ENCODE measurements at regions not wholly inside any gene's neighbourhood (a gene's known extent, or its start where the extent isn't known, plus 50 kb on each side); places are given as distances from the start of the nearest gene placed in this dataset.
A peak's percentile ranks its signal among the peaks of the same experiment; 100 is the strongest.

DNA sequence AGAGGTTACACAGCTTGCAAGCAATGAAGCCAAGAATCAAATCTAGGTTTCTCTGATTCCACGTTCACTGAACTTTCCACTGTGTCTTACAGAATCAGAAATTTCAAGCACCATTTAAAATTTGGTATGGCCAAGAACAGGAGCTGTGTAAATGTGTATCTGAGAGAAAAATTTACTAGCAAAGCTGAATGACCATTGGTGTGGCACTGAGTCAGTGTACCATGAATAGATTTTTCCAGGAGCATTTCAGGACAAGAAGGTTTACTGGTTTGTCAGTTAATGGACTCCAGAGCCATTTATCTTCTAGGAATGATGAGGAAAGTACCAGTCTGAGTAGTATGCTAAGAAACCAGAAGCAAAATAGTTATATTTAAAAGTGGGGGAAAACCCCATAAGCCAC is 269.4 kb upstream of the FAT3 start:
- DNase-seq (ENCODE audit: low spot score), result no peak

GRCh38 chr11:91952056-91952455 is 272.6 kb upstream of the FAT3 start:
- no peak for DNase-seq (ENCODE audit: low spot score)

DNA sequence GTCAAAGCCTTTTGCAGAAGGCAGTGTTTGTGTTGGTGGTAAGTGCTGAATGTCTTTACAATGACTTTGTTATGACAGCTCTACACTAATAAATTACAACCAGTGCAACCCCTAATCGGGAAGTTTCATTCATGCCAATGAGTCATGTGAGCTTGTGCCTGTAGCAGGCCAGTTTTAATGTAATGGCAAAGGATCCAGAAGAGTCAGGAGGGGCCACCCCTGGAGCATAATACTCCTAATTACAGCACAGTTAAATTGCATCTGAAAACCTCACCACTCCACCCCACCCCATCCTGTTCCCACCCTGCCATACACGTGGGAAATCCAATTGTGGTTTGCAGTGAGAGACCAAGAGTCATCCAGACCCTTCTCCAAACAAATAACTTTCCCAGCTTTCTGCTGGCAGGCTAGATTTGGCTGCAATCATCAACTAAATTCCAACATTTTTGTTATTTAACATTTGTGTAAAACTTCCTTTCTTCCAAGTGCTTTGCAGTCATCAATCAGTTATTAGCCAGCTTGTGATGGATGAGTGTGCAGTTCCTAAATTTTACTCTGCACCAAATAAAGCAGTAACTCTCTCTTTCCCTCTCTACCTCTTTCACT is 277.3 kb upstream of the FAT3 start:
- DNase-seq (ENCODE audit: low spot score), result no peak

- DNase-seq (ENCODE audit: low spot score), result no peak
These were observed 278.1 kb upstream of the FAT3 start for GRCh38 chr11:91946397-91946951.

DNA sequence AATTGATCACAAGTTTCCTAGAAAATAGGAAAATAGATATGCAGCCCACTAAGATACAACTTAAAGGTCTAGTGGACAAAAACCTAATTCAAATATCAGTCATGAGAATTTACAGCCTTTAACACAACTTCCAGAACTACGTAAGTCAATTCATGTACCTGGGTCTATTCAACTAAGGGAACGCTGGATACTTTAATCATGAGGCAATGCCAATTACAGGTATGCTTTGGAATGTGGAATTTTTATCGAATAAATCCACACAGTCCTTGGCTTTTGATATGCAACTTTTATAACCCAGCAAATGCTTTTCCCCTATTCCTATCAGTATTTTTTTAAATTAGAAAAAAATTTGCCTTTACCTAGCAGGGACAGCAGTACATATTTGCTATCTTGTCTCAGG is 289.5 kb upstream of the FAT3 start:
- no peak for DNase-seq (ENCODE audit: low spot score)

- no peak for DNase-seq (ENCODE audit: low spot score)
These were observed 292.3 kb upstream of the FAT3 start for GRCh38 chr11:91932151-91932821.

DNA sequence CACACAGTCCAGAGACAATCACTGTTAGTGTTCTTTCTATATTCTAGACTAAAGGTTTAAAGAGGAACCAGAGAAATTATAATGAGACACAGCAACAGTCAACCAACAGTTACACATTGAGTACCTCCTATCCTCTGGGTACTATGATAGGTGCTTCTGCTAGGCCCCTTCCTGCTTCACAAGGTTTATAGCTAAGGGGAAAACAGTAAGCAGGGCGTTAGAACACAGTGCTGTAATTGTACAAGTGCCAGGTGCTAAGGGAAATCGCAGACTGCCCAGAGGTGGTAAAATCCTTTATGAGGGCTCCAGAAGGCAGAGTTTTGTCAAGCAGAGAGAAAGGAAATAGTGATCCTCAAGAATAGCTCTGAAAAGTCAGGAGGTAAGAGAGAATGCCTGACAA is 297.2 kb upstream of the FAT3 start:
- DNase-seq (ENCODE audit: low spot score), result no peak

DNA sequence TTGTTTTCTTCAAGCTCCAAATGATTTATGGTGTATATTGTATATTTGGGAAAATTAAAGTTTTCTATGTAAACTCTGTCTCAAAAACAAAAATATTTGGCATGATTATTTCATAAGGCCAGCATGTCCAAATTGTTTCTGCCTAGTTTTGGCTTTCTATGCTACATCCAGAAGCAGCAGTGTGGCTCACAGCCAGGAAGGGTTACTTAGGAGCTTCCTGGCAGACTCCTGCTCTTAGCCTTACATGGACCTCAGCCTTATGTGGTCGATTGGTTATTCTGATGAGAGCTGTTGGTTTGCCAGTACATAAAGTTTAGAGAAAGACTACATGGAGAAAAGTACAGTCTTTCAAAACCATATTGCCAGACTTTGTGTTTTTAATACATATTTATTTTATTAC is 297.7 kb upstream of the FAT3 start:
- DNase-seq (ENCODE audit: low spot score), result no peak

DNA sequence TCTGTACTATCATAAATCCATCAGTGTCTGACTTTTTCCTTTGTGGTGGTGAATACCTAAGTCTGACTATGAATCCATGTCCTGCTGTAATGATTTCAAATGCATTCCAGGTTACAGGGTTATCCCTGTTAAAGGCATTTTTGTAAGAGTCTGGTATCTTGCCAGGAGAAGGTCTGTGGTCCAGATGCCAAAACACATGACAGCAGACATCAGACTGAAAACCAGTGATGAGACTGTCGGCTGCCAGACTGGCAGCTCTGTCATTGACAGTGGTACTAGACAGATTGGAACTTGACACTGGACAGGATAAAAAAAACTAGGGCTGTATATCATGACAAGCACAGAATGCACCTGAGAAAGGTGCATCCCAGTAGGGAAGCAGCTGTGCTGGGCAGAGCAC is 301.8 kb upstream of the FAT3 start:
- DNase-seq (ENCODE audit: low spot score), result no peak

GRCh38 chr11:91921974-91922373 is 302.6 kb upstream of the FAT3 start:
- no peak for DNase-seq (ENCODE audit: low spot score)

GRCh38 chr11:91913407-91913806 is 311.2 kb upstream of the FAT3 start:
- DNase-seq (ENCODE audit: low spot score), result no peak

DNA sequence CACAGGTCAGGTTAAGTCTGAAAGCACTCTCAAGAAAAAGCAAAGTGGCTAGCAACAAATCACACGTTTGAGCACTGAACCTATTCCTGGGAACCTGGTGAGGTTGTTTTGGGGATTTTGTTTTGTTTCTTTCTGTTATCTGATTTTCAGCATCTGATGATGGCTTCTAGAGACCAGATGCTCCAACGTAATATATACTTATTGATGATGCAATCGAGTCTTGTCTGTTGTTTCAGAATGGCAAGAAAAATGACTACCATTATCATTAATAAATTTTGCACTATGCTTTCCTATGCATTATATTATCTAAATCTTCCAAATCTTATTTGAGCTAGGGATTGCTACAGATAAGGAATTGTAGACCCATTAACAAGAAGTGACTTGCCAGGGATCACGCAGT is 312.3 kb upstream of the FAT3 start:
- no peak for DNase-seq (ENCODE audit: low spot score)

- DNase-seq (ENCODE audit: low spot score), result no peak
These were observed 317.6 kb upstream of the FAT3 start for GRCh38 chr11:91906871-91907624.

- no peak for DNase-seq (ENCODE audit: low spot score)
These were observed 319.5 kb upstream of the FAT3 start for GRCh38 chr11:91904792-91905785.

GRCh38 chr11:91902312-91902711 is 322.3 kb upstream of the FAT3 start:
- DNase-seq (ENCODE audit: low spot score), result no peak

DNA sequence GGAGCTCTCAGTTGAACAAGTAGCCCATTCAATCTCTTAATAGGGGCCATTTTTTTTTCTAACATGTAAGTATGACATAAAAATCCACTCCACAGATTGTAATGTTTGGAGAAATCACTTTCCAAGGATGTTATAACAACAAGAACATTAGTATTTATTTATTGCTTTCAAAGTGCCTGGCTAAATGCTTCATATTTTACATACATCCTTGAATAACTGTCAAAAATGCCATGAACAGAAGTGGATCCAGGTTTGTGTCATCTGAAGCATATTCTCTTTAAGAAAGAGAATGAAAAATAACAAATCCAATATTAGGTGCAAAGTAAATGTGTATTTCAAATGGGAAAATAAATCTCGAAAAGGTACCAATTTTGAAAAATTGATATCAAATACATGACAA is 344.0 kb upstream of the FAT3 start:
- no peak for DNase-seq (ENCODE audit: low spot score)

GRCh38 chr11:91876746-91877145 is 347.9 kb upstream of the FAT3 start:
- no peak for DNase-seq (ENCODE audit: low spot score)

GRCh38 chr11:91872243-91872642 is 352.4 kb upstream of the FAT3 start:
- no peak for DNase-seq (ENCODE audit: low spot score)

- peak; percentile 46 for DNase-seq (ENCODE audit: low spot score)
These were observed 352.8 kb upstream of the FAT3 start for GRCh38 chr11:91871791-91872190.

DNA sequence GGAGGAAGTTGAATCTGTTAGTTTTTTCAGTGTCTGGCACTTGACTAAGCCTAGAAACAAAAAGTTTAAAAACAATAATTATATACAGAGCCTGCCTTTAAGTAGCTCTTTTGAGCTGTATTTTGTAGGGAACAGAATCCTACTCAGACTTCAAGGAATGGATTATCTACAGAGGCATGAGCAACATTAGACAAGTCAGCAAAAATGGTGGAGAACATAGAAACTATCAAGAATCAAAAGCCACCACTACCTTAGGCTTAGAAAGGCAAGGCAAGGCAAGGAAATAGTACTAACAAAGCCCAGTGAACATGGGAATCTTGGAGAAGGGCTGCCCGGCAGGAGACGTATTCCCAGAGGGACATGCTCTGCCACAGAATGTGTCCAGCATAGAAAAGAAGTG is 353.6 kb upstream of the FAT3 start:
- no peak for DNase-seq (ENCODE audit: low spot score)

DNA sequence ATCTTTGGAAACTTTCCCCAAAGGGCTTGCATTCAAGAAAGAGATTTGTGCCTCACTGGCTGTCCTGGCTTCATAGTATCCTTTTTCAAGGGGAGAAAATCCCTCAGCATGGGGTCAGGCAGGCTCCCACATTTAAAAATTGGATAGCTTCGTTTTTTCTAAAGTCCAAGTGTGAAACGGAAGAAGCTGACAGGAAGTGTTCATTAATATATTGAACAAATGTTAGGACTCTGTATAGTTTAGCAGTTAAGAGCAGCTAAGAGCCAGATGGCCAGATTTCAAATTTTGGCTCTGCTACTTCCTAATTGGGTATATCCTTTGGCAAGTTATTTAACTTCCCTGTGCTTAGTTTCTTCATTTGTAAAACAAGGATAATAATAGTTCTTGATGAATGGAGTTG is 354.9 kb upstream of the FAT3 start:
- DNase-seq (ENCODE audit: low spot score), result no peak

GRCh38 chr11:91866642-91867041 is 358.0 kb upstream of the FAT3 start:
- no peak for DNase-seq (ENCODE audit: low spot score)

All from LoVo (cell line).